ENCODE measurements at regions not wholly inside any gene's neighbourhood (a gene's known extent, or its start where the extent isn't known, plus 50 kb on each side); places are given as distances from the start of the nearest gene placed in this dataset.

DNA sequence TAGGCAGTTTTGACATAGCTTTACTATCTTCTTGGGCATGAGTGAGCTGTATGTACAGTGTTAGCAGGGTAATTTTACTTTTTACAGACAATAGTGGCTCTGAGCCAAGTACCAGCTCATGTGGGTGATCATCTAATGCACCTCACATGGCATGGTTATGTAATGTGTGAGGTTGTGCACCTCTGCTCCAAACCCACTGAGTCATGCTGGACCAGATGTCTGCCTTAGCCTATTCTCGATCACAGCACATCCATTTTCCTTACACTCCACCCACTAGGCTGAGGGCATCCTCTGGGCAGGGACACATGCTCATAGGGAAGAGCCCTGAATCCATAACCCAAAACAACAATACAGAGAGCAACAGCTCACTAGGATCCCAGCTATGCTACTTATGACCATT is 71.6 kb upstream of the FBXL4 start:
- Histone ChIP-seq H3K9ac (replicated peaks in 1 of 4; ENCODE audit: extremely low read depth in 1 of 4, low read depth in 3 of 4, low read length in 3 of 4) (no peak overlapping the region), H3K4ac (replicated peaks; ENCODE audit: insufficient read length, low read depth, low read length) (no peak overlapping the region), H3K18ac (ENCODE audit: extremely low read depth, low read length) (no peak overlapping the region), H2BK5ac (ENCODE audit: low read depth, low read length) (no peak overlapping the region), H2BK15ac (ENCODE audit: low read length) (no peak overlapping the region), H3K14ac (ENCODE audit: insufficient read length) (no peak overlapping the region), H3K36me3 (ENCODE audit: control insufficient read depth in 2 of 4, insufficient read depth in 4 of 4, low read length in 3 of 4) (no peaks in the 10 kb centered on the region), H2BK12ac (ENCODE audit: low read depth, low read length) (no peak overlapping the region), H4K8ac (ENCODE audit: extremely low read depth, insufficient read depth, low read length) (no peak overlapping the region), H2AFZ (ENCODE audit: low read length) (no peak overlapping the region), H4K5ac (ENCODE audit: insufficient read length, low read depth, low read length) (no peak overlapping the region), H3K4me2 (ENCODE audit: insufficient read depth in 1 of 2, low read depth in 2 of 2, low read length in 2 of 2) (no peak overlapping the region), H3K4me3 (ENCODE audit: extremely low read depth in 1 of 4, insufficient read depth in 2 of 4, low read depth in 3 of 4, low read length in 4 of 4) (no peak overlapping the region), H3K27ac (ENCODE audit: low read depth, low read length) (no peak overlapping the region), H4K91ac (replicated peaks; ENCODE audit: insufficient read length, low read length) (no peak overlapping the region), H2BK120ac (replicated peaks; ENCODE audit: low read depth, low read length) (no peak overlapping the region), H3K79me2 (ENCODE audit: control insufficient read depth in 1 of 2, insufficient read depth in 2 of 2, low read length in 2 of 2) (no peaks in the 10 kb centered on the region), H3K27me3 (replicated peaks in 1 of 4; ENCODE audit: control insufficient read depth in 3 of 4, extremely low read depth in 1 of 4, insufficient read depth in 3 of 4, low read length in 3 of 4) (no peaks in the 10 kb centered on the region), H3K79me1 (ENCODE audit: low read depth, low read length) (no peaks in the 10 kb centered on the region), H3K56ac (replicated peaks; ENCODE audit: insufficient read length, low read depth, low read length) (no peak overlapping the region), H3K4me1 (replicated peaks in 1 of 4; ENCODE audit: control insufficient read depth in 3 of 4, insufficient read depth in 4 of 4, low read length in 3 of 4) (no peaks in the 10 kb centered on the region), H3K23ac (ENCODE audit: insufficient read length) (no peak overlapping the region), H3K9me3 (ENCODE audit: insufficient read depth in 2 of 2, low read depth in 1 of 2, low read length in 1 of 2) (no peaks in the 10 kb centered on the region), H3K23me2 (ENCODE audit: low read depth, low read length) (no peaks in the 10 kb centered on the region), H2BK20ac (ENCODE audit: low read length) (no peak overlapping the region), H2AK5ac (ENCODE audit: low read depth, low read length) (no peak overlapping the region), H4K20me1 (replicated peaks in 1 of 2; ENCODE audit: control insufficient read depth in 1 of 2, insufficient read depth in 2 of 2, low read length in 2 of 2) (no peaks in the 10 kb centered on the region)
- no peak for TF ChIP-seq RFX5 (IDR thresholded peaks at IDR 0.05; ENCODE audit: borderline replicate concordance, low read depth, low read length)
- FAIRE-seq (no peak), DNase-seq (ENCODE audit: low read depth in 1 of 2, low spot score in 2 of 2) (no peak)
- WGBS, 2 experiments (ENCODE audit: extremely low coverage in 1 of 2, insufficient coverage in 1 of 2, insufficient read length in 1 of 2, insufficient replicate concordance in 2 of 2, low coverage in 1 of 2, low lambda C conversion rate in 2 of 2, missing lambda C conversion rate in 1 of 2): 73% methylated on average over 1 of the region's 1 CpG; no CpG with 5 or more reads in 1 of the 2 experiments
- ChIA-PET CTCF (ENCODE audit: partially characterized antibody) (no interaction called here), POLR2A (ENCODE audit: partially characterized antibody) (interaction anchor here (0.7 kb wide), 1 partner anchor 115 kb away, joined by 3 read pairs; no protein-coding TSS in a partner anchor)
